Thyroid gland (tissue), 4 donors: ENCODE measurements at regions not wholly inside any gene's neighbourhood (a gene's known extent, or its start where the extent isn't known, plus 50 kb on each side); places are given as distances from the start of the nearest gene placed in this dataset.

Source experiments
- CTCF ChIP-seq, 6 experiments: fragments of 200-600 bp in 3 of 6; fragments of 450-650 bp in 3 of 6; sonication (generic) in 3 of 6; IDR thresholded peaks; one replicate each; pipeline ENCODE4 v1.5.1; 2016 to 2019; ENCODE audit warnings: antibody characterized with exemption in 6 of 6, mild to moderate bottlenecking in 2 of 6, inconsistent platforms in 1 of 6, moderate library complexity in 1 of 6
- POLR2A ChIP-seq, 2 donors: fragments of 450-650 bp; IDR thresholded peaks; one replicate each; pipeline ENCODE4 v1.6.1; 2017; ENCODE audit warnings: antibody characterized with exemption in 2 of 2, mild to moderate bottlenecking in 2 of 2, moderate library complexity in 1 of 2

GRCh38 chr6:113047148-113047547, 700.0 kb downstream of the RFPL4B start:
- TF ChIP-seq CTCF (IDR thresholded peaks at IDR 0.05), result no peak
- TF ChIP-seq POLR2A (IDR thresholded peaks at IDR 0.05), result no peak
